ENCODE measurements at regions not wholly inside any gene's neighbourhood (a gene's known extent, or its start where the extent isn't known, plus 50 kb on each side); places are given as distances from the start of the nearest gene placed in this dataset.

- ATAC-seq: no peak
Measured at GRCh38 chr4:28247805-28248204, 1387.2 kb downstream of the STIM2 start.

More at GRCh38 chr4:28247805-28248204, 1387.2 kb downstream of the STIM2 start:
- Histone ChIP-seq H3K36me3 (ENCODE audit: insufficient read depth) (no peaks in the 10 kb centered on the region), H3K4me1 (ENCODE audit: insufficient read depth) (no peaks in the 10 kb centered on the region), H3F3A (replicated peaks; ENCODE audit: low read depth) (no peaks in the 10 kb centered on the region), H4K20me1 (replicated peaks; ENCODE audit: insufficient read depth) (no peaks in the 10 kb centered on the region), H3K79me2 (replicated peaks; ENCODE audit: insufficient read depth) (no peaks in the 10 kb centered on the region), H3K9me2 (ENCODE audit: insufficient read depth) (0 out of 2 replicates have a peak, but pooled peaks cover 3% of the 10 kb centered on the region), H3K4me3 (no peak overlapping the region), H3K27me3 (ENCODE audit: insufficient read depth) (no peaks in the 10 kb centered on the region), H3K27ac (ENCODE audit: low read depth) (no peak overlapping the region), H3K4me2 (no peak overlapping the region), H2AFZ (no peak overlapping the region)
- DNase-seq (ENCODE audit: low spot score): no peak
- Mint-ChIP-seq H3K27me3 (ENCODE audit: insufficient read depth, low read depth, poor library complexity) (no peaks in the 10 kb centered on the region), H3K27ac (no peak overlapping the region), H3K4me1 (no peaks in the 10 kb centered on the region), H3K4me3 (no peak overlapping the region), H3K36me3 (ENCODE audit: low read depth) (no peaks in the 10 kb centered on the region), H3K9me3 (no peaks in the 10 kb centered on the region)
- no peak for TF ChIP-seq ZNF462 (CRISPR knock-in tag; IDR thresholded peaks at IDR 0.05)
- no peak for TF ChIP-seq STAT1 (IDR thresholded peaks at IDR 0.05; ENCODE audit: unreplicated experiment)
- no peak for TF ChIP-seq CTCF (conservative IDR thresholded peaks at IDR 0.05; ENCODE audit: low read depth in 2 of 2)
- no peak for TF ChIP-seq ZNF331 (CRISPR knock-in tag; IDR thresholded peaks at IDR 0.05; ENCODE audit: low read depth)
- no peak for TF ChIP-seq ZNF114 (CRISPR knock-in tag; IDR thresholded peaks at IDR 0.05)
- no peak for TF ChIP-seq NANOG (IDR thresholded peaks at IDR 0.05; ENCODE audit: borderline replicate concordance)
- TF ChIP-seq EZH2 (IDR thresholded peaks at IDR 0.05; ENCODE audit: low read depth, unreplicated experiment): no peak
- no peak for TF ChIP-seq EZH2phosphoT487 (IDR thresholded peaks at IDR 0.05; ENCODE audit: unreplicated experiment)
- no peak for TF ChIP-seq CREB1 (CRISPR knock-in tag; IDR thresholded peaks at IDR 0.05; ENCODE audit: low read depth)
- TF ChIP-seq, protein P1, sequence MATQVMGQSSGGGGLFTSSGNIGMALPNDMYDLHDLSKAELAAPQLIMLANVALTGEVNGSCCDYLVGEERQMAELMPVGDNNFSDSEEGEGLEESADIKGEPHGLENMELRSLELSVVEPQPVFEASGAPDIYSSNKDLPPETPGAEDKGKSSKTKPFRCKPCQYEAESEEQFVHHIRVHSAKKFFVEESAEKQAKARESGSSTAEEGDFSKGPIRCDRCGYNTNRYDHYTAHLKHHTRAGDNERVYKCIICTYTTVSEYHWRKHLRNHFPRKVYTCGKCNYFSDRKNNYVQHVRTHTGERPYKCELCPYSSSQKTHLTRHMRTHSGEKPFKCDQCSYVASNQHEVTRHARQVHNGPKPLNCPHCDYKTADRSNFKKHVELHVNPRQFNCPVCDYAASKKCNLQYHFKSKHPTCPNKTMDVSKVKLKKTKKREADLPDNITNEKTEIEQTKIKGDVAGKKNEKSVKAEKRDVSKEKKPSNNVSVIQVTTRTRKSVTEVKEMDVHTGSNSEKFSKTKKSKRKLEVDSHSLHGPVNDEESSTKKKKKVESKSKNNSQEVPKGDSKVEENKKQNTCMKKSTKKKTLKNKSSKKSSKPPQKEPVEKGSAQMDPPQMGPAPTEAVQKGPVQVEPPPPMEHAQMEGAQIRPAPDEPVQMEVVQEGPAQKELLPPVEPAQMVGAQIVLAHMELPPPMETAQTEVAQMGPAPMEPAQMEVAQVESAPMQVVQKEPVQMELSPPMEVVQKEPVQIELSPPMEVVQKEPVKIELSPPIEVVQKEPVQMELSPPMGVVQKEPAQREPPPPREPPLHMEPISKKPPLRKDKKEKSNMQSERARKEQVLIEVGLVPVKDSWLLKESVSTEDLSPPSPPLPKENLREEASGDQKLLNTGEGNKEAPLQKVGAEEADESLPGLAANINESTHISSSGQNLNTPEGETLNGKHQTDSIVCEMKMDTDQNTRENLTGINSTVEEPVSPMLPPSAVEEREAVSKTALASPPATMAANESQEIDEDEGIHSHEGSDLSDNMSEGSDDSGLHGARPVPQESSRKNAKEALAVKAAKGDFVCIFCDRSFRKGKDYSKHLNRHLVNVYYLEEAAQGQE (IDR thresholded peaks at IDR 0.05; ENCODE audit: unreplicated experiment): no peak
- TF ChIP-seq POLR2AphosphoS5 (IDR thresholded peaks at IDR 0.05; ENCODE audit: low read depth): no peak
- TF ChIP-seq JUNB (IDR thresholded peaks at IDR 0.05; ENCODE audit: unreplicated experiment): no peak
- TF ChIP-seq ETS1 (IDR thresholded peaks at IDR 0.05): no peak
